HG03039 (cell line): ENCODE measurements at regions not wholly inside any gene's neighbourhood (a gene's known extent, or its start where the extent isn't known, plus 50 kb on each side); places are given as distances from the start of the nearest gene placed in this dataset.
"Not testable (repeated sequence)": the region's sequence is repeated elsewhere in the genome, so short reads cannot be mapped to it uniquely, and the experiment has no call there.

Source experiments
- ATAC-seq: cut with Tn5 transposase; IDR thresholded peaks from one replicate; pipeline ENCODE4 v1.9.1; 2021; ENCODE audit warnings: mild to moderate bottlenecking, moderate library complexity; ENCODE audit not compliant: unreplicated experiment

GRCh38 chr2:242097278-242097677, 227.7 kb downstream of the RTP5 start:
- not testable (repeated sequence) for ATAC-seq

- no peak for ATAC-seq
These were observed 228.5 kb downstream of the RTP5 start for GRCh38 chr2:242098034-242098433.

GRCh38 chr2:242098445-242099128, 229.1 kb downstream of the RTP5 start:
- no peak for ATAC-seq

GRCh38 chr2:242103093-242103492, 233.6 kb downstream of the RTP5 start:
- ATAC-seq = not testable (repeated sequence)

GRCh38 chr2:242104202-242104956, 234.8 kb downstream of the RTP5 start:
- ATAC-seq = not testable (repeated sequence)

GRCh38 chr2:242107065-242107464, 237.5 kb downstream of the RTP5 start:
- not testable (repeated sequence) for ATAC-seq

- ATAC-seq = not testable (repeated sequence)
These were observed 239.4 kb downstream of the RTP5 start for GRCh38 chr2:242108797-242109500.

- ATAC-seq = not testable (repeated sequence)
These were observed 240.3 kb downstream of the RTP5 start for GRCh38 chr2:242109819-242110218.

GRCh38 chr2:242111954-242112353, 242.4 kb downstream of the RTP5 start:
- ATAC-seq = not testable (repeated sequence)

GRCh38 chr2:242113492-242113891, 244.0 kb downstream of the RTP5 start:
- not testable (repeated sequence) for ATAC-seq

- not testable (repeated sequence) for ATAC-seq
These were observed 247.1 kb downstream of the RTP5 start for GRCh38 chr2:242116676-242117075.

GRCh38 chr2:242117305-242117704, 247.8 kb downstream of the RTP5 start:
- not testable (repeated sequence) for ATAC-seq

- not testable (repeated sequence) for ATAC-seq
These were observed 250.2 kb downstream of the RTP5 start for GRCh38 chr2:242119682-242120081.

GRCh38 chr2:242130682-242131081, 261.2 kb downstream of the RTP5 start:
- not testable (repeated sequence) for ATAC-seq

GRCh38 chr2:242159921-242160320, 290.4 kb downstream of the RTP5 start:
- not testable (repeated sequence) for ATAC-seq

- ATAC-seq = not testable (repeated sequence)
These were observed 295.6 kb downstream of the RTP5 start for GRCh38 chr2:242165115-242165514.

GRCh38 chr2:242171290-242171689, 301.8 kb downstream of the RTP5 start:
- not testable (repeated sequence) for ATAC-seq
